ENCODE measurements at regions not wholly inside any gene's neighbourhood (a gene's known extent, or its start where the extent isn't known, plus 50 kb on each side); places are given as distances from the start of the nearest gene placed in this dataset.

- no peak for TF ChIP-seq CTCF (IDR thresholded peaks at IDR 0.05; ENCODE audit: low read length)
- TF ChIP-seq EZH2 (optimal IDR thresholded peaks at IDR 0.05; ENCODE audit: low read depth, low read length) = no peak
- TF ChIP-seq EZH2phosphoT487 (IDR thresholded peaks at IDR 0.05; ENCODE audit: low read length) = no peak
Measured at GRCh38 chr3:13134879-13135206, 61.6 kb upstream of the IQSEC1 start.
